AG04450 (cell line): ENCODE measurements at regions not wholly inside any gene's neighbourhood (a gene's known extent, or its start where the extent isn't known, plus 50 kb on each side); places are given as distances from the start of the nearest gene placed in this dataset.

Experiments
- CTCF ChIA-PET: fragments of 300-600, 350-600 bp; formaldehyde crosslinking; extraction: SDS; loops from one replicate; lab custom pipeline; 2022; ENCODE audit warnings: antibody characterized with exemption, inconsistent platforms; lab: Charles Lee
- POLR2A ChIA-PET: fragments of 350-600 bp; formaldehyde crosslinking; extraction: SDS; loops from one replicate; lab custom pipeline; 2021; ENCODE audit warnings: antibody characterized with exemption, inconsistent platforms; lab: Yijun Ruan, JAX
- DNase-seq: peaks from one replicate; pipeline ENCODE4 v3.0.0-alpha.2; 2011; ENCODE audit warnings: low read depth, low spot score
- H3K27ac ChIP-seq: one replicate; pipeline ENCODE4 v1.5.1; 2012; ENCODE audit warnings: low read depth, low read length, control low read depth
- H3K27me3 ChIP-seq: one replicate; pipeline ENCODE4 v1.6.0; 2012; ENCODE audit warnings: low read length; ENCODE audit not compliant: control insufficient read depth, insufficient read depth
- H3K4me3 ChIP-seq: 2 replicates; pipeline ENCODE4 v1.5.1; 2011; ENCODE audit warnings: mild to moderate bottlenecking, low read depth, low read length, control low read depth
- H3K9me3 ChIP-seq: 2 replicates; pipeline ENCODE4 v1.5.1; 2012; ENCODE audit warnings: low read length; ENCODE audit not compliant: control insufficient read depth, insufficient read depth
- CTCF ChIP-seq: IDR thresholded peaks from 2 replicates; pipeline ENCODE4 v1.5.1; 2011; ENCODE audit warnings: low read depth, low read length, control low read depth, inconsistent platforms

- H3K9me3 ChIP-seq, result no peaks in the 10 kb centered on the region; the same call in 1 of the 2 replicates
- no peak for DNase-seq
- ChIA-PET CTCF (no interaction called here), POLR2A (no interaction called here)
- no peak for TF ChIP-seq CTCF
- no peaks in the 10 kb centered on the region for H3K27me3 ChIP-seq
- H3K27ac ChIP-seq, result no peak overlapping the region
- H3K4me3 ChIP-seq, result no peak overlapping the region
Measured at GRCh38 chr1:221795380-221795779, 53.5 kb upstream of the DUSP10 start.

- H3K27ac ChIP-seq, result no peak overlapping the region
- DNase-seq, result no peak
- ChIA-PET POLR2A (interaction anchor here (1.1 kb wide), 1 partner anchor 11 kb away, joined by 3 read pairs; no protein-coding TSS in a partner anchor), CTCF (interaction anchor here (1.5 kb wide), 1 partner anchor 660 kb away, joined by 5 read pairs; no protein-coding TSS in a partner anchor)
- no peaks in the 10 kb centered on the region for H3K27me3 ChIP-seq
- H3K9me3 ChIP-seq, result no peaks in the 10 kb centered on the region; the same call in 1 of the 2 replicates
- H3K4me3 ChIP-seq, result no peak overlapping the region
- TF ChIP-seq CTCF, result no peak
Measured at GRCh38 chr1:221794935-221795334, 53.0 kb upstream of the DUSP10 start.

- no peak for TF ChIP-seq CTCF
- Histone ChIP-seq H3K27me3 (no peaks in the 10 kb centered on the region), H3K27ac (no peak overlapping the region), H3K4me3 (no peak overlapping the region), H3K9me3 (no peaks in the 10 kb centered on the region; the same call in 1 of the 2 replicates)
- ChIA-PET POLR2A (interaction anchor here (1.1 kb wide), 1 partner anchor 10 kb away, joined by 3 read pairs; no protein-coding TSS in a partner anchor), CTCF (interaction anchor here (1.5 kb wide), 1 partner anchor 661 kb away, joined by 5 read pairs; no protein-coding TSS in a partner anchor)
- peak; percentile 23 for DNase-seq
Measured at GRCh38 chr1:221794079-221794670, 52.3 kb upstream of the DUSP10 start.

GRCh38 chr1:221793439-221794078 lies 51.7 kb upstream of the DUSP10 start:
- no peak for DNase-seq
- H3K9me3 ChIP-seq, result no peaks in the 10 kb centered on the region; the same call in 1 of the 2 replicates
- H3K27me3 ChIP-seq, result no peaks in the 10 kb centered on the region
- ChIA-PET POLR2A (no interaction called here), CTCF (interaction anchor here (1.5 kb wide), 1 partner anchor 661 kb away, joined by 5 read pairs; no protein-coding TSS in a partner anchor)
- H3K4me3 ChIP-seq, result no peak overlapping the region
- no peak overlapping the region for H3K27ac ChIP-seq
- no peak for TF ChIP-seq CTCF

GRCh38 chr1:221791846-221792245 lies 50.0 kb upstream of the DUSP10 start:
- H3K27me3 ChIP-seq, result no peaks in the 10 kb centered on the region
- POLR2A ChIA-PET, result no interaction called here
- H3K27ac ChIP-seq, result no peak overlapping the region
- CTCF ChIA-PET, result no interaction called here
- H3K4me3 ChIP-seq, result no peak overlapping the region
- TF ChIP-seq CTCF, result no peak
- no peak for DNase-seq
- no peaks in the 10 kb centered on the region; the same call in 1 of the 2 replicates for H3K9me3 ChIP-seq
